SH-SY5Y (cell line): ENCODE measurements at regions not wholly inside any gene's neighbourhood (a gene's known extent, or its start where the extent isn't known, plus 50 kb on each side); places are given as distances from the start of the nearest gene placed in this dataset.

ENCODE experiments used
- GATA2 ChIP-seq: IDR thresholded peaks from 2 replicates; pipeline ENCODE4 v1.6.1; 2011; ENCODE audit warnings: mild to moderate bottlenecking, low read depth, low read length
- GATA3 ChIP-seq: IDR thresholded peaks from 2 replicates; pipeline ENCODE4 v1.6.1; 2011; ENCODE audit warnings: low read depth, mild to moderate bottlenecking, low read length, moderate library complexity

GRCh38 chr16:54589326-54589725 is 302.7 kb upstream of the IRX3 start:
- TF ChIP-seq GATA3 (no peak), GATA2 (no peak)
